Activated naive CD8-positive, alpha-beta T cell (primary cell): ENCODE measurements at regions not wholly inside any gene's neighbourhood (a gene's known extent, or its start where the extent isn't known, plus 50 kb on each side); places are given as distances from the start of the nearest gene placed in this dataset.
"Not testable (repeated sequence)": the region's sequence is repeated elsewhere in the genome, so short reads cannot be mapped to it uniquely, and the experiment has no call there.

ENCODE experiments used
- H3K27ac Mint-ChIP-seq: one replicate; pipeline ENCODE4 v1.8.0; 2021; ENCODE audit warnings: mixed read lengths
- H3K27me3 Mint-ChIP-seq: one replicate; pipeline ENCODE4 v1.8.0; 2021; ENCODE audit warnings: mixed read lengths
- H3K36me3 Mint-ChIP-seq: one replicate; pipeline ENCODE4 v1.8.0; 2021; ENCODE audit warnings: mixed read lengths
- H3K4me1 Mint-ChIP-seq: one replicate; pipeline ENCODE4 v1.8.0; 2021; ENCODE audit warnings: low read depth, mixed read lengths
- H3K4me3 Mint-ChIP-seq: one replicate; pipeline ENCODE4 v1.8.0; 2021; ENCODE audit warnings: mild to moderate bottlenecking, mixed read lengths
- H3K9me3 Mint-ChIP-seq: one replicate; pipeline ENCODE4 v1.8.0; 2021; ENCODE audit warnings: low read depth, mixed read lengths

DNA sequence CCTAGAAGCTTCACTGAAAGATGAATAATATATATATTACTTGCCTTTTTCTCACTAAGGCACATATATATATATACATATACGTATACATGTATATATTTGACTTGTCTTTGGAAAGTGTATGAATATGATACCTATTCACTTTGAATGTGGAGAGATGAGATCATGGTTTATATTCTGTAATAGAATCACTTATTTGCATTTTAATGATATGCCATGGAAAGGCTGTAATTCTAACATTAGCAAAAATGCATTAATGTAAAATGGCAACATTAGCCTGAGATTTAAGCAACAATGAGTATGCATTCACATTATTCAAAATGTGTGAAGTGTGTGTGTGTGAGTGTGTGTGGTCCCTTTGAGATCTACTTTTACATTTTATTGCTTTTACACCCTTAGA is 54.5 kb upstream of the PRKD1 start:
- no peak overlapping the region for H3K4me3 Mint-ChIP-seq
- H3K4me1 Mint-ChIP-seq, result no peaks in the 10 kb centered on the region
- no peaks in the 10 kb centered on the region for H3K36me3 Mint-ChIP-seq
- no peaks in the 10 kb centered on the region for H3K27me3 Mint-ChIP-seq
- no peak overlapping the region for H3K27ac Mint-ChIP-seq
- no peaks in the 10 kb centered on the region for H3K9me3 Mint-ChIP-seq

DNA sequence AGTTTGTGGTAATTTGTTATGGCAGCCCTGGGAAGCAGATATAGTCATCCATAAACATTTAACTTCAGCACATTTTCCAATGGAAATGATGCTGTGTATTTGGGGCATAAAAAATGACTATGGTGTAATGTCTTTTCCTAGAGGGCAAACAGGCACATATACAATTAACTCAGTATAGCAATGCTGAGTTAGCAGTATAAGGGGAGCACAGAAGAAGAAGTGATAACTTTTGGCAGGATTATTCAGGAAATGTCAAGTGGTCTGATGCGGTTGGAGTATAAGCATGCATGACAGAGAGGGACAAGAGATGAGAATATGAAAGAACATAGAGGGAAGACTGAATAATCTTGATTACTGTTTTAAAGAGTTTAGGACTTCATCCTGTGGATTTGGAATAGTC is 55.3 kb upstream of the PRKD1 start:
- Mint-ChIP-seq H3K4me1 (no peaks in the 10 kb centered on the region), H3K9me3 (no peaks in the 10 kb centered on the region), H3K36me3 (no peaks in the 10 kb centered on the region), H3K4me3 (no peak overlapping the region), H3K27me3 (no peaks in the 10 kb centered on the region), H3K27ac (no peak overlapping the region)

DNA sequence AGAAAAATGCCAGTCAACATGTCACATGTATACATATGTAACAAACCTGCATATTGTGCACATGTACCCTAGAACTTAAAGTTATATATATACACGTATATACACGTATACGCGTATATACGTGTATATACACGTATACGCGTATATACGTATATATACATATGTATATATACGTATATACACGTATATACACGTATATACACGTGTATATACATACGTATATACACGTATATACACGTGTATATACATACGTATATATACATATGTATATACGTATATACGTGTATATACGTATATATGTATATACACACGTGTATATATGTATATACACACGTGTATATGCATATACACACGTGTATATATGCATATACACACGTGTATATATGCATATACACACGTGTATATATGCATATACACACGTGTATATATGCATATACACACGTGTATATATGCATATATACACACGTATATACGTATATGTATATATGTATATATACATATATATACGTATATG is 62.8 kb upstream of the PRKD1 start:
- H3K27ac Mint-ChIP-seq, H3K9me3 Mint-ChIP-seq, H3K27me3 Mint-ChIP-seq, H3K4me3 Mint-ChIP-seq, H3K36me3 Mint-ChIP-seq, H3K4me1 Mint-ChIP-seq: not testable (repeated sequence)

DNA sequence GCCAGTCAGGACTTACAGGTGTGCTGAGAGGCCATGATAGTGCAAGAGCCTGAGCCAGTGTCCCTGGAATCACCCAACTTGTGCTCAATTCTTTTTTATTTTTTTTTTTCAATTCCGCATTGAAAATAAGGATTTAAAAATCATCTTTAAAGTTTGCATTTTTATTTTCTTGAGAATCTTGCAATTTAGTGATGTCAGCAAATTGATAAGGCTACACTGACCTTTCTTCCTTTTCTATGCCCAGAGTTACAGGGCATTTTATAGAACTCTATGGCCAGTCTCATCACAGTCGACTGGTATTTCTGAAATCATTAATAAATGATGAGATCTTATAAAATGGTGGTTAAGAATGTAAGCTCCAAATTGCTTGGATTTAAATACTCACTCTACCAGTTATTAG is 63.3 kb upstream of the PRKD1 start:
- no peaks in the 10 kb centered on the region for H3K36me3 Mint-ChIP-seq
- no peak overlapping the region for H3K4me3 Mint-ChIP-seq
- H3K4me1 Mint-ChIP-seq, result no peaks in the 10 kb centered on the region
- no peaks in the 10 kb centered on the region for H3K9me3 Mint-ChIP-seq
- H3K27me3 Mint-ChIP-seq, result no peaks in the 10 kb centered on the region
- H3K27ac Mint-ChIP-seq, result no peak overlapping the region

DNA sequence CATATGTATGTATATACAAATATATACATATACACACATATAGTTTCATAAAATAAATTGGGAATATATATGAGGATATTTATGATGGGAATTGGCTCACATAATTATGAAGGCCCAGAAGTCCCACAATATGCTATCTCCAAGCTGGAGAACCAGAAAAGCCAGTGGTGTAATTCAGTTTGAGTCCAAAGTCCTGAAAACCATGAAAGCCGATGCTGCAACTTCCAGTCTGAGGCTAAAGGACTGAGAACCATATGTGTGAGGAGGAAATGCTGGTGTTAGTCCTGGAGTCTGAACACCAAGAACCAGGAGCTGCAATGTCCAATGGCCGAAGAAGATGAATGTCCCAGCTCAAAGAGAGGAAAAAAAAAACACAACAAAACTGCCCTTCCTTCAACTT is 65.5 kb upstream of the PRKD1 start:
- Mint-ChIP-seq H3K4me1 (no peaks in the 10 kb centered on the region), H3K9me3 (peaks cover 4% of the 10 kb centered on the region), H3K27ac (no peak overlapping the region)

DNA sequence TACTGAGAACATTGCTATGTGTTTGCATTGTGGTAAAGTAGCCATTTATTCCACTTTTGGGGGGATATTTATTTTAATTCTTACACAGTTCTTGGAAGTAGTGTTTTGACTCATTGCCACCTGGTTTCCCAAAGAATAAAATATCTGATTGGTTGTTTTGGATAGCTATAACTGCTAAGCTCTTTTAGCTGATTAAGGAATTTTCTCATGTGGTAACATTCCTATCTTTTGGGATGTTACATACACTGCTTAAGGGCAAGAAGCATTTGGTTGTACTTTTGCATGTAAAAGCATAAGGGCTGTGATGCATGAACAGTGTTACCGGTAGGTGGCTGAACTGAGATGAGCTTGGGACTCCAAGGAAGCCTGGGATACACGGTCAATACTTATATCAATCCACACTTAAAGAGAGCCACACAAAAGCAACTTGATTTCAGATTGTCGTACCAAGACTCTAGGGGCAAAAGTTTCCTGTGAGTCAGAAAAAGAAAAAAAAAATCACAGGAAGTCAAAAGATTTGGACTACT is 71.4 kb upstream of the PRKD1 start:
- Mint-ChIP-seq H3K4me1 (no peaks in the 10 kb centered on the region), H3K9me3 (peaks cover 4% of the 10 kb centered on the region), H3K36me3 (no peaks in the 10 kb centered on the region), H3K4me3 (no peak overlapping the region), H3K27ac (no peak overlapping the region), H3K27me3 (no peaks in the 10 kb centered on the region)

More for the DNA sequence above, 65.5 kb upstream of the PRKD1 start:
- Mint-ChIP-seq H3K27me3 (no peaks in the 10 kb centered on the region), H3K36me3 (no peaks in the 10 kb centered on the region), H3K4me3 (no peak overlapping the region)

DNA sequence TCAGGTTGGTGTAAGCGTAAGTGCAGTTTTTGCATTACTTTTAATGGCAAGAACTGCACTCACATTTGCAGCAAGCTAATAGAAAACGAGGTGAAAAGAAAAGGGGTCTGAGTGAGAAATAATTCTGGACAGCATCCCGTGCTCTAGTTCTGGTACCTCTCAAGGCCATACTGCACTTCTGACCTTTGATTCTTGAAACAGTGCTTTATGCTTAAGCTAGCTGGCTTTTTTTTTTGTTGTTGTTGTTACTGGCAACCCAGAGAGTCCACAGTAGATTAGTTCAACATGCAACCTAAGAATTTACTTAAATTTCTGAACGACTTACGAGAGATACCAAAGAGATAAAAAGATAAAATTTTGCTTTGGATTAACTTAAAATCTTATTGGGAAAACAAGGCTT is 75.2 kb upstream of the PRKD1 start:
- no peaks in the 10 kb centered on the region for H3K36me3 Mint-ChIP-seq
- H3K9me3 Mint-ChIP-seq, result no peaks in the 10 kb centered on the region
- H3K4me3 Mint-ChIP-seq, result no peak overlapping the region
- H3K4me1 Mint-ChIP-seq, result no peaks in the 10 kb centered on the region
- no peaks in the 10 kb centered on the region for H3K27me3 Mint-ChIP-seq
- H3K27ac Mint-ChIP-seq, result no peak overlapping the region

DNA sequence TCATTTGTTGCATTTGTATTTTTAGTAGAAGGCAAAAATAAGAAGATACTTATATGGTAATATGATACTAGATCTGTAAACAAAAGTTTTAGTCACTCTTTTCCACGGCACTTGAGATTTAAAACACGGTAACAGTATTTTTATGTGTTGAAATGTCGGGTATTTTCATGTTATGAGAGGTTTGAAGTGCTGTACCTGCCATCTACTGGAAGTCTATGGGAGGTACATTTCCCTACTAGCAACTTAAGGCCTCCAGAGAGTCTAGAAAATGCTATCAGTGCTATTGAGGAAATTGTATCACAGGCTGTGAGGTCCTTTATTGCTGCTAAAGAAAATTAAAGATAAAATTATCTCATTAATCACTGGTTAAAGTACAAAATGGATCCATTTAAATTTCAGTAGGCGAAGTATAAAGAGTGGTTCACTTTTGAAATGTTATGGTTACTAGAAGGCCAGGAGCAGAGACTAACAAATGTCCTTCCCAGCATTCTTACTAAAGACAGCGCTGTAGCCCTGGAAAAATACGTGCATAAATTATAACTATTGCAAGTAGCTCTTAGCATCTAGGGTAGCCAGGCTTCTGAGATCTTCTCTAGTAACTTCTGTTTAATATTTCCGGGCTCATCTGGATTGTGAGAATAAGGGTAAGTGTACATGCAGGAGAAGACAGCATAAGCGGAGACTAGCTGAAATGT is 77.6 kb upstream of the PRKD1 start:
- Mint-ChIP-seq H3K27ac (no peak overlapping the region), H3K27me3 (no peaks in the 10 kb centered on the region), H3K9me3 (peaks cover 8% of the 10 kb centered on the region), H3K36me3 (no peaks in the 10 kb centered on the region), H3K4me3 (no peak overlapping the region), H3K4me1 (no peaks in the 10 kb centered on the region)

DNA sequence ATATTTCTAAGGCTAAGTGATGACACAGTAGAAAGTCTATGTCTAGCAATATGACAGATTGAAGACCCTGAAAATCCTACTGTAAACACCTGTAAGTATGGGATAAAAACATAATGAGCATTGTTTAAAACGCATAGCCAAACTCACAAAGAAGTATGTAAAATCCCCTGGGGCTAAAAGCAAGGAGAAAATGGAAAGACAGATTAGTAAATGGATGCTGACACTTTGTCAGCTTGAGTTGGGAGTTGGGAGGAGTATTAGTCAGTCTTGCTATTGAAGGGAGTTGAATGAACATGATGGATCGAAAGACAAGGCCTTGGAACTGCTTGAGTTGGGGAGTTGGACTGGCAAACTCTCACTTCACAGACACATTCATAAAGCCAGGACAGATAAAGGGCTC is 79.0 kb upstream of the PRKD1 start:
- no peak overlapping the region for H3K4me3 Mint-ChIP-seq
- no peaks in the 10 kb centered on the region for H3K36me3 Mint-ChIP-seq
- peaks cover 8% of the 10 kb centered on the region for H3K9me3 Mint-ChIP-seq
- no peaks in the 10 kb centered on the region for H3K4me1 Mint-ChIP-seq
- H3K27me3 Mint-ChIP-seq, result no peaks in the 10 kb centered on the region
- H3K27ac Mint-ChIP-seq, result no peak overlapping the region

DNA sequence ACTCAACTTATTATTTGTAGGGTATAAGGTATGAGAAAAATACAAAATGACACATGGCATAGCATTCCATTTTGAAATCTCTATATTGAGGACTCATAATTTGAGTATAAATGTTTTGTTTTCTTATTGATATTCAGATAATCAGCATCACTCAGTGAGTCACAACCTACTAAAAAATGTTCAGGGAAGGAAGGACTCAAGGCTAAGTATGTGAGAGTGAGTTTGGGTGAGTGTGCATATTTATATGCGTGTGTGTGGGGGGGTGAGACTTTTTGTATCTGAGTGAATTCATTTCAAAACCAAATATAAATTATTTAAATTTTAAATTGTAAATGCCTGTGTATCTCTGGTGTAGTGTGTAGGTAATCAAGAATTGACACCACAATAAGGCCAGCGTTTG is 87.8 kb upstream of the PRKD1 start:
- H3K27ac Mint-ChIP-seq, result no peak overlapping the region
- H3K36me3 Mint-ChIP-seq, result no peaks in the 10 kb centered on the region
- no peaks in the 10 kb centered on the region for H3K4me1 Mint-ChIP-seq
- no peak overlapping the region for H3K4me3 Mint-ChIP-seq
- no peaks in the 10 kb centered on the region for H3K27me3 Mint-ChIP-seq
- H3K9me3 Mint-ChIP-seq, result no peaks in the 10 kb centered on the region

DNA sequence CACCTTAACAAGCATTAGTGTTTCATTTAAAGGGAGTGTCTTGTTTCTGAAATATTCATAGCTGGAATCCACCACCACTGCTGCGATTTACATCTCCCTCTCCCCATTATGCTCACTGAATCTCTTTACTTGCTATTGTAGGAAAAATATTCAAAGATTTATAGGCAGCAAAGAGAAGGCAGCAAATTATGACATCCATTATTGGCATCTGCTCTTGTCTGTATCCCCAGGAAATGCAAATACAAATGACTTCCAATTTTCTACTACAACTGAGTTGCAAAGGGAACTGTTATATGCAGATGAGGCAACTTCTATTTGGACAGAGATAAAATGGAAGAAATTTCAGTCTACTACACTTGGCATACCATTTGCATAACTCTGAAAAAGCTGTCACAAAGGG is 88.4 kb upstream of the PRKD1 start:
- Mint-ChIP-seq H3K27me3 (no peaks in the 10 kb centered on the region), H3K36me3 (no peaks in the 10 kb centered on the region), H3K27ac (no peak overlapping the region), H3K4me3 (no peak overlapping the region), H3K9me3 (no peaks in the 10 kb centered on the region), H3K4me1 (no peaks in the 10 kb centered on the region)

DNA sequence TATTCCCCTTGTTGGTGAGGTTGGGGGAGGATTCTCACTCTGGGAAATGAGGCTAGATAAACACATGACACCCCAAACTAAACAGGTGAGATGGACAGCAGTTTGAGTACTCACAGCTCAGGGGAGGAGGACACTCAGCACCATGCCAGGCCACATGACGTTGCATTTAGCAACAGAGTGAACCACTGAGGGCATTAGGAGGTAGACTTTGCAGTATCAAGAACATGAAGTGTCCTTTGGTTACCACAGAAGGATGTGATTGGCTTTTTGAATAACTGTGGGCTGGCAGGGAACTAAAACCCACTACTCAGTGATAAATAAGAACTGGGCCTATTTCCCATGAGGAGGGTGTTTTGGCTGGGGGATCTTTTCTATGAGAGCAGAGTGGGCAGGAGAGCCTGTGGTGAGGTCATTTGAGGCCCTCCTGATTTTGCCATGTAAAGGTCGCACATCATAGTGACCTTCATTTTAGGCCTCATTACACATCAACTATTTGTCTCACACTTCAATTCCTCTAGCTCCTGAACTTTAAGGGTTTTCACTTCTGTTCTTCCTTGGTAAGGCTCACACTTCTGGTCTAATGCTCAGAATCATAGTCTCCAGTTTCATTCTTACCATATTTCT is 89.8 kb upstream of the PRKD1 start:
- Mint-ChIP-seq H3K27me3 (no peaks in the 10 kb centered on the region), H3K4me1 (no peaks in the 10 kb centered on the region), H3K27ac (no peak overlapping the region), H3K36me3 (no peaks in the 10 kb centered on the region), H3K4me3 (no peak overlapping the region), H3K9me3 (no peaks in the 10 kb centered on the region)

DNA sequence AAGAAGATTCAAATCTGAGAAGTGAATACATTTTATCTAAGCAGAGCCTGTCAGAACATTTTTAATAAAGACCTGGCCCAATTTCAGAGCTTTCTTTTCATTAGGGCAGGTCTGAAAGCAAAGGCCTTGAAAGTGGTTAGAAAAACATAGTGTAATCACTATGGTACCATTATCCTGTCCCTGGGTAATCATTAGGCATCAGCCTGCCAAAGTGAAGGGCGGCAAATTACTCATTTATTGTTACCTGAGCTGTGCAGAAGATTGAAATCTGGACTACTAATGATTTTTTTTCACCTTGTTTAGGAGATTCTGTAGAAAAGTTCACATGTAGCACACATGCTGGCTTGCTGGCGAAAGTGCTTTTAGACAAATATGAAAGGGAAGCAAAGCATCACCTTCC is 92.6 kb upstream of the PRKD1 start:
- H3K36me3 Mint-ChIP-seq, result no peaks in the 10 kb centered on the region
- peaks cover 6% of the 10 kb centered on the region for H3K9me3 Mint-ChIP-seq
- no peaks in the 10 kb centered on the region for H3K4me1 Mint-ChIP-seq
- H3K27ac Mint-ChIP-seq, result no peak overlapping the region
- H3K27me3 Mint-ChIP-seq, result no peaks in the 10 kb centered on the region
- H3K4me3 Mint-ChIP-seq, result no peak overlapping the region

DNA sequence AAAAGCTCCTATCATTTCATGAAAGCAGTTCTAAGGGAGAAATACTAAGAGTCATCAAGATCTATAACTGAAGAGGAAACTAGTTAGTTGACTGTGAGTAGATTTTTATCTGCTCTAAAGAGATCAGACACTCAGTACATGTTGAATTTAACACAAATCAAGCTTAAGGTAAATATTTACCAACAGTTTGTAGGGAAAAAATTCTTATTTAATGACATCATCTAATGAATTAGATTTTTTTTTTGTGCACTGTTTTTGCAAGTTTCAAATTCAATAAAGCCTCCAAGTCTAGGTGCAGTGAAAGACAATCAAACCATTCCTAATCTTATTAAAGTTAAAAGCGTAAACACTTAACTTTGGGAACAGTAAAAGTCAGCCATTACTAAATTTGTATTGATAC is 93.0 kb upstream of the PRKD1 start:
- peaks cover 6% of the 10 kb centered on the region for H3K9me3 Mint-ChIP-seq
- H3K4me1 Mint-ChIP-seq, result no peaks in the 10 kb centered on the region
- no peak overlapping the region for H3K27ac Mint-ChIP-seq
- no peaks in the 10 kb centered on the region for H3K27me3 Mint-ChIP-seq
- no peak overlapping the region for H3K4me3 Mint-ChIP-seq
- H3K36me3 Mint-ChIP-seq, result no peaks in the 10 kb centered on the region

DNA sequence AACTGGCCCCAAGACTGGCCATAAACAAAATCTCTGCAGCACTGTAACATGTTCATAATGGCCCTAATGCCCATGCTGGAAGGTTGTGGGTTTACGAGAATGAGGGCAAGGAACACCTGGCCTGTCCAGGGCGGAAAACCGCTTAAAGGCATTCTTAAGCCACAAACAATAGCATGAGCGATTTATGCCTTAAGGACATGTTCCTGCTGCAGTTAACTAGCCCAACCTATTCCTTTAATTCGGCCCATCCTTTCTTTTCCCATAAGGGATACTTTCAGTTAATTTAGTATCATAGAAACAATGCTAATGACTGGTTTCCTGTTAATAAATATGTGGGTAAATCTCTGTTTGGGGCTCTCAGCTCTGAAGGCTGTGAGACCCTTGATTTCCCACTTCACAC is 95.7 kb upstream of the PRKD1 start:
- H3K36me3 Mint-ChIP-seq, H3K4me3 Mint-ChIP-seq, H3K27me3 Mint-ChIP-seq: not testable (repeated sequence)

DNA sequence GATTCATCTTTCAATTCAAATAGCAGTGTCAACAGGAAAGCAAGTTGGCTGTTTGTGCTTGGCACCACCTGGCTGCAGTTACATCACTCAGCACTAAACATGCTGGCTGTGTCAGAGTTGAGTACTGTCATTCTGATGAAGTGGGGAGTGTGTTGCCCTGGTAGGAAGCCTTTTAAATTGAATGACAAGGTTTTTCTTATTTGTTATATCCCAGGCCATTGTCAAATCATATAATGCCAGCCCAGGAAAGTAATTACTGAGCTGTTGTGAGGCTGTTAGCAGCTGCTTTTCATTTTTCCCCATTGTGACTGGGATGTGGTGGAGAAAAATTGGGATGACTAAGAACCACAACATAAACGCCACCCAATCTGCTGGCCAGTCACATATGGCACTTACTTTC is 106.5 kb upstream of the PRKD1 start:
- H3K36me3 Mint-ChIP-seq, result no peaks in the 10 kb centered on the region
- no peak overlapping the region for H3K27ac Mint-ChIP-seq
- H3K4me3 Mint-ChIP-seq, result no peak overlapping the region
- H3K27me3 Mint-ChIP-seq, result no peaks in the 10 kb centered on the region
- H3K4me1 Mint-ChIP-seq, result no peaks in the 10 kb centered on the region
- H3K9me3 Mint-ChIP-seq, result peaks cover 16% of the 10 kb centered on the region

More for the DNA sequence above, 95.7 kb upstream of the PRKD1 start:
- H3K4me1 Mint-ChIP-seq, H3K27ac Mint-ChIP-seq, H3K9me3 Mint-ChIP-seq: not testable (repeated sequence)
